Aorta (tissue), 5 donors: ENCODE measurements at regions not wholly inside any gene's neighbourhood (a gene's known extent, or its start where the extent isn't known, plus 50 kb on each side); places are given as distances from the start of the nearest gene placed in this dataset.

Experiments used
- ATAC-seq: fragments of 200-7000 bp; cut with Tn5 transposase; one replicate; pipeline ENCODE4 v1.9.1; 2022; ENCODE audit warnings: moderate library complexity; ENCODE audit not compliant: low FRiP score
- DNase-seq, 2 donors: peaks; one replicate each; pipeline ENCODE4 v3.0.0-alpha.2; 2020
- H3K27ac ChIP-seq, 2 donors: one replicate each; pipeline ENCODE4 v1.5.1; 2013; ENCODE audit warnings: low read length in 2 of 2, mild to moderate bottlenecking in 2 of 2, moderate library complexity in 2 of 2, control low read depth in 1 of 2, inconsistent platforms in 1 of 2, low read depth in 1 of 2
- H3K27me3 ChIP-seq, 2 donors: one replicate each; pipeline ENCODE4 v1.6.1; 2013; ENCODE audit warnings: control low read depth in 1 of 2, low read length in 1 of 2, mild to moderate bottlenecking in 1 of 2, moderate library complexity in 1 of 2; ENCODE audit not compliant: insufficient read depth in 2 of 2, control insufficient read depth in 1 of 2
- H3K36me3 ChIP-seq, 2 donors: one replicate each; pipeline ENCODE4 v1.6.1; 2013; ENCODE audit warnings: control low read depth in 1 of 2, low read length in 1 of 2, mild to moderate bottlenecking in 1 of 2; ENCODE audit not compliant: insufficient read depth in 2 of 2, control insufficient read depth in 1 of 2
- H3K4me1 ChIP-seq, 2 donors: one replicate each; pipeline ENCODE4 v1.6.1; 2013; ENCODE audit warnings: low read length in 2 of 2, control low read depth in 1 of 2, mild to moderate bottlenecking in 1 of 2, moderate library complexity in 1 of 2; ENCODE audit not compliant: insufficient read depth in 2 of 2, control insufficient read depth in 1 of 2
- H3K4me3 ChIP-seq, 2 donors: one replicate each; pipeline ENCODE4 v1.5.1; 2013; ENCODE audit warnings: low read length in 2 of 2, control low read depth in 1 of 2, mild to moderate bottlenecking in 1 of 2
- H3K9me3 ChIP-seq: one replicate; pipeline ENCODE4 v1.6.1; 2013; ENCODE audit warnings: mild to moderate bottlenecking, low read length; ENCODE audit not compliant: control insufficient read depth
- WGBS, 2 donors: extraction: QIAGEN DNeasy Blood & Tissue Kit; methylation state at CpG; one replicate each; pipeline ENCODE4 v1.1.7; 2013; 5-methylcytosine and 5-hydroxymethylcytosine counted together
- intact Hi-C, 2 donors: fragments of 100-400 bp; cut with DNase I; formaldehyde crosslinking; loops; one replicate each; pipeline versions ENCODE4 v1.14.2 to v1.15.0; 2022
- donor health status: healthy with polysubstance abuse.
- donor health status: Bipolar disorder and iron deficiency.
- donor health status: DM: no; HTN: no; CAD: no.
- donor health status: DM: no; HTN: no; CAD: no.
- donor health status: DM: yes; HTN: yes; CAD: no.

DNA sequence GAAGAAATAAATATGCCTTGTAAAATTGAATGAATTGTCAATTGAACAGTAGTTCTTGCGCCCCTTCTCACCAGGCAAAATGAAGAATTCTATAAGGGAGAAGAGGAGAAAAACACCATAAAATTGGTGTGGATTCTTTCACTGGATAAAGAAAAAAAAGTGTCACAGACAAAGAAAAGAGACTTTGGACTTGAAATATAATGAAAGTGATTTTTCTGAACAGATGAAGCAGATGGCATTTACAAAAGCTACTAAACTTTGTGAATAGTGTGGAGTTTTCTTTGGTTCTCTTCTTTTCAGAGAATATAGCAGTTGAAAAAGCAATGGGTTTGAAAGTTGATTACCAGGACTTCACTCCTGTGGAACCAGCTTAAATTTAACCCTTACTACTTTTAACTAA, 945.7 kb downstream of the DSC3 start:
- Histone ChIP-seq H3K27ac (no peak overlapping the region), H3K36me3 (no peaks in the 10 kb centered on the region), H3K4me1 (no peaks in the 10 kb centered on the region), H3K4me3 (no peak overlapping the region), H3K9me3 (no peaks in the 10 kb centered on the region), H3K27me3 (no peaks in the 10 kb centered on the region)
- ATAC-seq (no peak), DNase-seq (no peak)
- intact Hi-C loops: no loop called here
- 90 to 98% methylated on average over 1 of the region's 1 CpG for WGBS, 2 donors

DNA sequence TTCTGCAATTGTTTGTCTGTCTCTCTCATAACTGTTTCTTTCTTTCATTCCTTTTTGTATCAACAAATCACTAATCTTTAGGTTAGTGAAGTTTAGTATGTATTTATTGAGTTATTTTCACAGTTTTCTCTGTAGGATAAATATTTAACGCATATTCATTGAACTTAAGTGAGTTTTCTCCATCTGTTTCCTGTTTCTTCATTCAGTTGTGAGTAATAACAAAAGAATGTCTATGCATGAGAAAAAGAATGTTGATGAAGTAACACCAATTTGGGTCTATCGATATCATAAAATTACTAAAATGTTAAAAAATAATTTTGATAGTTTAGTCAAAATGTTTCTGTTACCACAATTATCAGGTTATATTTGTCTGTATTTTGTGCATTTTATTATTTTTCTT, 948.0 kb downstream of the DSC3 start:
- Histone ChIP-seq H3K4me1 (no peaks in the 10 kb centered on the region), H3K36me3 (no peaks in the 10 kb centered on the region), H3K4me3 (no peak overlapping the region), H3K27ac (no peak overlapping the region), H3K27me3 (no peaks in the 10 kb centered on the region), H3K9me3 (no peaks in the 10 kb centered on the region)
- intact Hi-C loops: no loop called here
- WGBS, 2 donors: 42 to 46% methylated on average over 2 of the region's 2 CpGs
- ATAC-seq (no peak), DNase-seq (no peak)

- ATAC-seq (no peak), DNase-seq (no peak)
- Histone ChIP-seq H3K9me3 (no peaks in the 10 kb centered on the region), H3K27ac (no peak overlapping the region), H3K36me3 (no peaks in the 10 kb centered on the region), H3K27me3 (no peaks in the 10 kb centered on the region), H3K4me1 (no peaks in the 10 kb centered on the region), H3K4me3 (no peak overlapping the region)
- WGBS, 2 donors: 88 to 93% methylated on average over 4 of the region's 4 CpGs
- intact Hi-C loops: no loop called here
Observed at GRCh38 chr18:30093376-30093775, 949.2 kb downstream of the DSC3 start.

DNA sequence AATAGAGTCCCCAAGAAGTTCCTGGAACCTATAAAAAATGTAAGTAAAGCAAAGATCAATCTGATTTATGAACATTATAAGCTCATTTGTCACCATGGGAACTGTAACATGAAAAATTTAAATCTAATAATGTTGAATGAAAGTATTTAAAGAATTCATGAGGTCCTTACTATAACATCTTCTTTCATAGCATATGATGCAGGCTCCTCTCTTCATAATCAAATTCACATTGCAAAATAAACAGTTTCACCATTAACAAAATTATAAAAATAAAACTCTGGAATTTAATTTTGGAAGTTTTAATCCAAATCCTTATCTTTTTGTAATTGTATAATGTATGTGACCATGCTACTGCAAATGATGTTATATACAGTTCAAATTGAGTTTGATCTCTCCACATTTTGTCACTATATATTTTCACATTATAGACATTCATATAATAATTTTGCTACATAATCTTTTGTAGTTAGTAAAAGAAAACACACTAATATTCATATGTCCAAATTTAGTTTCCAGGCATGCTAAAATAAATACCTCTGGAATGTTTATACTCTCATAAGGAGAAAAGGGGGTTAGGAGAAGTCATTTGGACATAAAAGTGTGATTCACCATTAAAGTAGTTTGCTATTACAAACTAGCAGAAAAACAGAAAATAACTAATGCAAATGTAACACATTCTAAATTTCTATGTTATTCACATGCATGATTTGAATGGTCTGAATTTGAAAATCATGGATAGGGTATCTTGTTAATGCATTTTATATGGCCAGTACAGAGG, 954.1 kb downstream of the DSC3 start:
- Histone ChIP-seq H3K9me3 (no peaks in the 10 kb centered on the region), H3K4me1 (no peaks in the 10 kb centered on the region), H3K4me3 (no peak overlapping the region), H3K36me3 (no peaks in the 10 kb centered on the region), H3K27ac (no peak overlapping the region), H3K27me3 (no peaks in the 10 kb centered on the region)
- DNase-seq (no peak), ATAC-seq (no peak)
- intact Hi-C loops: no loop called here

- no peaks in the 10 kb centered on the region for H3K9me3 ChIP-seq
- H3K4me1 ChIP-seq: no peaks in the 10 kb centered on the region
- no peak overlapping the region for H3K27ac ChIP-seq
- H3K27me3 ChIP-seq: no peaks in the 10 kb centered on the region
- 91 to 93% methylated on average over 1 of the region's 1 CpG for WGBS, 2 donors
- intact Hi-C loops: no loop called here
- no peak overlapping the region for H3K4me3 ChIP-seq
- H3K36me3 ChIP-seq: no peaks in the 10 kb centered on the region
- ATAC-seq: no peak
- no peak for DNase-seq
Observed at GRCh38 chr18:30086351-30086750, 956.2 kb downstream of the DSC3 start.

- no peak for DNase-seq
- Histone ChIP-seq H3K27ac (no peak overlapping the region), H3K4me1 (no peaks in the 10 kb centered on the region), H3K4me3 (no peak overlapping the region), H3K27me3 (no peaks in the 10 kb centered on the region), H3K9me3 (no peaks in the 10 kb centered on the region), H3K36me3 (no peaks in the 10 kb centered on the region)
- no peak for ATAC-seq
- intact Hi-C loops: no loop called here
Observed at GRCh38 chr18:30081122-30081521, 961.4 kb downstream of the DSC3 start.

DNA sequence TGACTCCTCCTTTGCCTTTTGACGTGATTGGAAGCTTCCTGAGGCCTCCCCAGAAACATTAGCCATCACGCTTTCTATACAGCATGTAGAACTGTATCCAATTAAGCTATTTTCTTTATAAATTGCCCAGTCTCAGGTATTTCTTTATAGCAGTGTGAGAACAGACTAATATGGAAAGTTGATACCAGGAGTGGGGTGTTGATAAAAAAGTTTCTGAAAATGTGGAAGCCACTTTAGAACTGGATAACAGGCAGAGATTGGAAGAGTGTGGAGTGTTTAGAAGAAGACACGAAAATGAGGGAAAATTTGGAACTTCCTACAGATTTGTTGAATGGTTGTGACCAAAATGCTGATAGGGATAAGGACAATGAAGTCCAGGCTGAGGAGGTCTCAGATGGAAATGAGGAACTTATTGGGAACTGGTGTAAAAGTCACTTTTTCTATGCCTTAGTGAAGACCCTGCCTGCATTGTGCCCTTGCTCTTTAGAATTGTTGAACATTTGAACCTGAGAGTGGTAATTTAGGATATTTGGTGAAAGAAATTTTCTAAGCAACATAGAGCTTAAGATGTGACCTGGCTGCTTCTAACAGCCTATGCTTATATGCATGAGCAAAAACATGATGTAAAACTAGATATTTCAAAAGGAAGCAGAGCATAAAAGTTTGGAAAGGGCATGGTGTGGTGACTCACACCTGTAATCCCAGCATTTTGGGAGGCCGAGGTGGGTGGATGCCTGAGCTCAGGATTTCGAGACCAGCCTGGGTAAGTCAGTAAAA, 969.7 kb downstream of the DSC3 start:
- Histone ChIP-seq H3K27me3 (no peaks in the 10 kb centered on the region), H3K4me3 (no peak overlapping the region), H3K36me3 (no peaks in the 10 kb centered on the region), H3K27ac (no peak overlapping the region), H3K9me3 (peaks cover 4% of the 10 kb centered on the region), H3K4me1 (no peaks in the 10 kb centered on the region)
- no peak for ATAC-seq
- intact Hi-C loops: no loop called here
- 66 to 72% methylated on average over 5 of the region's 5 CpGs for WGBS, 2 donors
- DNase-seq: no peak

DNA sequence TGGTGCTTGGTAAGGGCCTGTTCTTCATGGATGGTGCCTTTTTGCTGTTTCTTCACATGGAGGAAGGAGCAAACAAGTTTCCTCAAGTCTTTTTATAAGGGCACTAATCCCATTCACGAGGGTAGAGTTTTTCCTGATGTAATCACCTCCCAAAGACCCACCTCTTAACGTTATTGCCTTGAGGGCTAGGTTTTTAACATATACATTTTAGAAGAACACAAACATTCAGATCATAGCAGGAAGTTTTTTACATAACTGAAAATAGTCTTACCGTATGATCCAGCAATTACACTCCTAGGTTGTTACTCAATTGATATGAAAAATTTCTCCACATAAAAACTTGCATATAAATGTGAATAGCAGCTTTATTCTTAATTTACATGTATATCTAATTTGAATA, 976.3 kb downstream of the DSC3 start:
- H3K27me3 ChIP-seq: no peaks in the 10 kb centered on the region
- 42 to 62% methylated on average over 3 of the region's 3 CpGs for WGBS, 2 donors
- DNase-seq: no peak
- no peaks in the 10 kb centered on the region for H3K36me3 ChIP-seq
- intact Hi-C loops: no loop called here
- no peak overlapping the region for H3K27ac ChIP-seq
- ATAC-seq: no peak
- H3K9me3 ChIP-seq: peaks cover 2% of the 10 kb centered on the region
- H3K4me3 ChIP-seq: no peak overlapping the region
- H3K4me1 ChIP-seq: no peaks in the 10 kb centered on the region

- no peaks in the 10 kb centered on the region for H3K9me3 ChIP-seq
- no peak for DNase-seq
- H3K4me3 ChIP-seq: no peak overlapping the region
- no peak overlapping the region for H3K27ac ChIP-seq
- H3K36me3 ChIP-seq: no peaks in the 10 kb centered on the region
- intact Hi-C loops: no loop called here
- H3K27me3 ChIP-seq: peaks cover 0 to 2% of the 10 kb centered on the region in 2 donors
- no peak for ATAC-seq
- H3K4me1 ChIP-seq: no peaks in the 10 kb centered on the region
Observed at GRCh38 chr18:30057398-30057797, 985.1 kb downstream of the DSC3 start.
